ENCODE measurements at regions not wholly inside any gene's neighbourhood (a gene's known extent, or its start where the extent isn't known, plus 50 kb on each side); places are given as distances from the start of the nearest gene placed in this dataset.
A peak's percentile ranks its signal among the peaks of the same experiment; 100 is the strongest.
"Not testable (repeated sequence)": the region's sequence is repeated elsewhere in the genome, so short reads cannot be mapped to it uniquely, and the experiment has no call there.

DNA sequence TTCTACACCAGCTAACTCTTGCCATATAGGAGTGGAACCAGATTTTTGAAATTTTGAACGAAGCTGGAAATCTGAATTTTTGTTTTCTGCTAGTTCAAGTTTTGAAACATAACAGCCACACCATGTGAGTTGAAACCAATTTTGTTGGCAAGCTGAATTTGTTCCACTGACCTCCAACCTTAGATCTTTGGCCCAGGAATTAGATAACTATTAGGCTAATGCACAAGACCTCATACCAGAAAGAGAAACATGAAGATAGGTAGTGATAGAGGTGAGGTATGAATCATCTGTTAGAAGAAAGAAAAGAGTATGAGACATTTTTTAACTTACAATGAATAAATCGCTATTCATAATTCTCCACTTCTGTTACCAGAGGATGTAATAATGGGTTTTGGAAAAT, 76.8 kb upstream of the ACSL1 start:
- DNase-seq, result no peak
- intact Hi-C loops (cut with DNase I), result no loop called here

DNA sequence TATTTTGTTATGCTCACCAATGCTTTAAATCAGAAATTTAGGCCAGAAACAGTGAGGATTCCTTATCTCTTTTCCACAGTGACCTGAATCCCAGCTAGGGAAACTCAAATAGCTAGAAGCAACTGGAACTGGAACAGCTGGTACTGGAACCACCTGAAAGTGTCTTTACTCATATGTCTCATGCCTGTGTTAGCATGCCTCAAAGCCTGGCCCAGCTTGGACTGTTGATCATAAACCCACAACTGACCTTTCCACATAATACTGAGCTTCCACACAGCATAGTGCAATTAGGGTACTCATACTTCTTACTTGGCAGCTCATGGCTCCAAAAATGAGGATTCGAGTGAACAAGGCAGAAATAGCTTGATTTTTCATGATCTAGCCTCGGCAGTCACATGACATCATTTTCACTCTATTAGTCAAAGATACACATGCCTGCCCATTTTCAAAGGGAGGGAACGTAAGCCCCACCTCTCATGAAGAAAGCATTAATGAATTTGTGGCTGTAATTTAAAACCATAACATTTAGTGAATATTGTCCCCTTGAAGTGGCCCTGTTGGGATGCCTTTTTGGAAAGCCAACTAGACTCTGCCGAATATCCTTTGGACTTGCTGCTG, 80.8 kb upstream of the ACSL1 start:
- DNase-seq, result no peak
- intact Hi-C loops (cut with DNase I), result no loop called here

DNA sequence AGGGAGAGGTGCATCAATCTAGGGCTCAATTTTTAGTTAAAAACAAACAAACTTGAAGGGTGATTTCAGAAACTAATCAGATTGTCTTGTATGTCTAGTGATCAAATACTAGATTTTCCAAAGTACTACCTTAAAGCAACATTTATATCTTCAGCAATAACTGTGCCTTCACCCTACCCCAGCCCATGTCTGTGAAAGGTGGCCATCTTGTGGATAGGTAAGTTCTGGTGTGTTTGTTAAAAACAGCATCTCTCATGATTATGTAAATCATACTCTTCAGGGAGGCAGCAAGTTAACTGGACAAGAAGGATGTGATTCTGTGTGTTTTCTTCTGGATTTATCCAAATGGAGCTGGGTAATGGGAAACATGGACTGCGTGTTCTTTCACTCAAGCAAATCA, 81.4 kb upstream of the ACSL1 start:
- no peak for DNase-seq
- intact Hi-C loops (cut with DNase I), result no loop called here

DNA sequence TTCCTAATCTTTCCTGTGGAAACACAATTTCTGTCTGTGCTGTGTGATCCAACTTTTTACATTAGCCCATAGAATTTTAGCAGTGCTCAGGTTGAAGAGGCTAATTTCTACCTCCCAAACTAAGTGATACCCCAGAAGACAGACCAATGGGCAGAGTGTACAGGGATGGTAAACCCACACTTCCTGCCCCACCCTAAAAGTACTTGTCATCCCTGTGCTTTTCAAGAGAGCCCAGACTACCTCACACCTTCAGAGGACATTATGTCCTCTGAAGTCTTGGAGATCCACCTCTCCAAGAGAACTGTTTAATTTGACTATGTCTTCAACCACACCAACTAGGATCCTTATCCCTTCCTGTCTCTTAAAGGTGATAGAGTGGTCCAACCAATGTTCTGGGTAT, 82.0 kb upstream of the ACSL1 start:
- intact Hi-C loops (cut with DNase I), result no loop called here
- no peak for DNase-seq

DNA sequence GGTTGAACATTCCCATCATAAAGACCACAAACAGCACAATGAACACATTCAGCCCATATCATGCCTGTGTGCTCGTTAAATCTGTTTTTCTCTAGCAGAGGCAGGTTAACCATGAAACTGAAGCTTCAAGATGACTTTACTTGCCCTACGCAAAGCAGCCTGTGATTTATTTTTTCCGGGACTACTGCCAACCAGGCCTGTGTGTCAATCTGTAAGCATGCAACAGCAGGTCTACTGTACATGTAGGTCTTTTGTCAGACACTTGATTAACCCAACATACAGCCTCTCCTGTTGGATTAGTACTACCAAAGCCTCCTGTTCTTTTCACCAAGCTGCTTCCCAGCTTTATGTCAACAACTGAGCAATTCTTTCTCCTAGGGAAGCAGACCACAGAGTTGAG, 85.5 kb upstream of the ACSL1 start:
- intact Hi-C loops (cut with DNase I), result no loop called here
- no peak for DNase-seq

DNA sequence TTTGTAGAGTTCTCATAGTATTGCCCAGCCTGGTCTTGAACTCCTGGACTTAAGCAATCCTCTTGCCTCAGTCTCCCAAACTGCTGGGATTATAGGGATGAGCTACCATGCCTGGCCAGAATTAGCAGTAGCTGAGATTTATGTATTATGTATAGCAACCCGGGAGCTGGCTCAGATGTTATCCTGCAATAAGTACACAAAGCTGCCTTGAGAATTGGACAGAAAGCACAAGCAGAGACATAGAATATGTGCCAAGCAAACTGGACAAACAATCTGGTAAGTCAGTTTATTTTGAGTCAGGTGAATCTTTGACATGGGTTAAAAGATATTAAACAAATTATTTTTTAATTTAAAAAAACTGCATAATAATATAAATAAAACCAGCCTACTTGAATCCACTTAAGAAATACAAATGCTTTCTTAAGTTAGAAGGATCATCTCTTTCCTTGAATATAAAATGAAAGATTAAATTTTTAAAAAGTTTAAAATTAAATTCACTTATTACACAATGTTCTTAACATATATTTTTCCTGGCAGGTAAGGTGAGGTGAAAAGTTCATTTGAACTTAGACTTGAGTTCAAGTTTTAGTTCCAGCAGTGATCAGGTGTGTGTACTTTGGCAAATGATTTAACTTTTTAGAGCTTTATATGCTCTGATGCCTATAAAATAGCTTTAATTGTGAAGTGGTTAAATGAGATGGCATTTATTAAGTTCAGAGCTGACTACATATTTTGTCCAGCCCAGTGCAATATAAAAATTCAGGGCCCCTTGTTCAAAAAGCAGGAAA, 87.8 kb upstream of the ACSL1 start:
- DNase-seq, result no peak
- intact Hi-C loops (cut with DNase I), result no loop called here

DNA sequence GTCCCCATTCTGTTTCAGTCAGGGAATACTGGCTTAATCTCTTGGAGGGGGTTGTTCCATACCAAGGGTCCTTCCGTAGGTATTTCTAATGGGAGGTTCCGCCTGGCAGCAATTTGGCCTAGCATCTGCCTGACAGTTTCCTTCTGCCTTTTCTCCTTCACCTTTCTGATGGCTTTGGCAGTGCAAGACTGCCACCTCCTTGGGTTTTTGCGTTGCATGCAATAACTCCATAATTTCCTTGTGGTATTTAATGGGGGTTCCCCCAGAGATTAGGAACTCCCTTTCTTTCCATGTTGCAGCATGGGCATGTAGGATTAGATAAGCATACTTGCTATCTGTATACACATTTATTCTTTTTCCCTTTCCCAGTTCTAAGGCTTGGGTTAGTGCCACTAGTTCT, 93.0 kb upstream of the ACSL1 start:
- DNase-seq; intact Hi-C loops (cut with DNase I): not testable (repeated sequence)

DNA sequence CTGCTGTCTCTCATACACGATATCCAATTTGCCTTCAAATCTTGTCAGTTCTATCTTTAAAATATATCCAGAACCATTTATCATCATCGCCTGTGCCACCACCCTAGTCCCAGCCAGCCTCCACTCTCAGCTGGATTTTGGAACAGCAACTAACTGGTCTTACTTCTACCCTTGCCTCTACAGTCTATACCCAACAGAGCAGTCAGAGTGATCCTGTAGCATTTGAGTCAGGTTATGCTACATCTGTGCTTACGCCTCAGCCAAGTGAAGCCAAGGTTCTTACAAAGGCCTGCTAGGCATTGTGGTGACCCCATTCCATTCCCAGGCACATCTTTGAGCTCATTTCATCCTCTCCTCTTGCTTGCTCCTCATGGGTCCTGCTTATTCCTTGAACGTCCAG, 95.7 kb upstream of the ACSL1 start:
- intact Hi-C loops (cut with DNase I), result no loop called here
- DNase-seq, result no peak

DNA sequence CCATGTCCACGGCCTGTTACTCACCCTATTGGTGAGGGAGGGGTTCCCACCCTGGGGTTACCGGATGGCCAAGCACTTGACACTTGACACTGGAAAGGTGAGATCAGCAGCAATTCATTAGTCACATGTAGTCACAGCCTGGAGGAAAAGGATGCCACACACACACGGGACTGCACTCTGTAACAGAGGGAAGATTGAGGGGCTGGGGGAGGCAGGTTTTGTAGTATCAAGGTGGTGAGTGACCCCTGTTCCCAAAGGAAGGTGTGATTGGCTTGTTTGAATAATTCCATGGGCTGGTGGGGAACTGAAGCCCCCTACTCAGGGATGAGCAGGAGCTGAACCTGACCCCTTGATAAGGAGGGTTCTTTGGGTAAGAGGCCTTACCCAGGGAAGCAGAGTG, 96.0 kb upstream of the HELT start:
- intact Hi-C loops (cut with DNase I), result no loop called here
- no peak for DNase-seq

DNA sequence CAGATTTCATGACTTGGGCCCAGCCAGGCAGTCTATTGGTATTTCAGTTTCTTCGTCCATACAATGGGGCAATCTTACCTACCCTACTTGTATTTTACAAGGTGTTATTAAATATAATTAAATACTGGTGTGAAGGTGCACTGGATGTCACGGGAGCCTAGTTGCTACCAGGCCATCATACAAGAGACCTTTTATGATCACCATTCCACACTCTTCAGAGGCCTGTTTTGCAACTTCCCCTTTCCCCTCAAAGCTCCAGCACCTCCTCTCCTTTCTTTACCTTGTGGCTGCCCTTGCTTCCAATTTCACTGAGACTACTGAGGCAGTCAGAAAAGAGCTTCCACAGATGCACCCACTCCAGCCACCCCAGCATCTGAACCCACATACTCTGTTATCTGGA, 93.8 kb upstream of the HELT start:
- DNase-seq, result no peak

DNA sequence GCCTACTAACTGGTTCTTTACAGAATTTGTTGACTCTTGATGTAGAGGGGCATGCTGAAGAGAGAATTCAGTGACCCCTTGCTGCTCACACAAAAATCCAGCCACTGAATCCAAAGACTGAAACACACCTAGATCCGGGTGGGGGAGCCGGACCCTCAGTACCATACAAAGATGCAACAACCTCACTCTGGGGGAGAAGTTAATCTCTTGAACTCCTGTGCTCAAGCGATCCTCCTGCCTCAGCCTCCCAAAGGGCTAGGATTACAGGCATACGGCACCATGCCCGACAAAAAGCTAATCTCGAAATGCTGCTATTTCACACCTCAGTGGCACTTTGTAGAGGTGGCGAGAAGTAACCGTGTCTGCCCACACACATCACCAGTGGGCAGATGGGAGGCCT, 88.8 kb upstream of the HELT start:
- no peak for DNase-seq
- intact Hi-C loops (cut with DNase I), result no loop called here

More for the DNA sequence above, 93.8 kb upstream of the HELT start:
- intact Hi-C loops (cut with DNase I), result no loop called here

DNA sequence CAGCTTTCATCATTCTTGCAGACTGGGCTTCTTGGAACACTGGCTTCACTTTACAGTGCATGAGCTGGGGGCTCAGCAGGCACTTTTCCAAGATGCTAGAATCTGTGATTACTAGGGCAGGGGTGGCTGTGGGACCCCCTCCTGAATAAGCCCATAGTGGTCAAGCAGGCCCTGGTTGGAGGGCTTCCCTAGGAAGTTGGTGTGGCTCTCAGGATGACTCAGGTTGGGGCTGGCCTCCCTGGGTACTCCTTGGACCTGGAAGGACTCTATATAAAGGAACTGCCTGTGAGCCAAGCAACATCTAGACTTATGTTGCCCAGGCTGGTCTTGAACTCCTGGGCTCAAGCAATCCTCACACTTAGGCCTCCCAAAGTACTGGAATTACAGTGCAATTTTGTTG, 88.3 kb upstream of the HELT start:
- intact Hi-C loops (cut with DNase I), result no loop called here

DNA sequence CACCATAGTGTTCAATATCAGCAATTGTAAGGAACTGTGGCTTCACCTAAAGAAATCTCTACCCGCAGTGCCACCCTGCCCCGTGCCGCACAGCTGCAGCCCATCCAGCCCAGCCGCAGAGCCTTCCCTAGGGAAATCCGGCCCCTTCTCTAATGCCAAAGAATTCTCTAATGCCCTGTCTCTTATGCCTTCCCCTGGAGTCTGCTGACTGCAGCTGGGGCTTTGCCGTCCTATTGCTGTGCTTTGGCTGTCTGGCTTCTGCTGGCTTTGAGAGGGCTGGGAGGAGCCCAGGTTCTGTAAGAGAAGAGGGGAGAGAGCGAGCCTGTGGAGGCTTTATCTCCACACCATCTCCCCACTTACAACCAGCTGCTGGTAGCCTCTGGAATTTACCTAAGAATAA, 85.9 kb upstream of the HELT start:
- DNase-seq, result no peak
- intact Hi-C loops (cut with DNase I), result no loop called here

More for the DNA sequence above, 88.3 kb upstream of the HELT start:
- DNase-seq, result no peak

DNA sequence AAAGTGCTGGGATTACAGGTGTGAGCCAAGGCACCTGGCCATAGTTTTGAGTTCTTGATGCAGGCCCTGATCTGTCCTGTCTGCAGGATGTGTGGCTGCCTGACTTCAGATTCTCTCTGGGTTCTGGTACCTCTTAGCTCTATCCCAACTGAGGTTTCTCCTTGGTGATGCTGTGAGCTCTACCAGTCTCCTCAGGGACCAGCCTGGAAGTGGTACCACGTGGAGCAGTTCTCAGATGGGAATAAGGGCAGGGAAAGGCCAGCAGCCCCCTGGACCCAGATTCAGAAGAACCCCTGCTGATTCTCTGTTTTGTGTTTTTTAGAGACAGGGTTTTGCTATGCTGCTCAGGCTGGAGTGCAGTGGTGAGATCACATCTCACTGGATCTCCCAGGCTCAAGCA, 85.0 kb upstream of the HELT start:
- no peak for DNase-seq
- intact Hi-C loops (cut with DNase I), result no loop called here

DNA sequence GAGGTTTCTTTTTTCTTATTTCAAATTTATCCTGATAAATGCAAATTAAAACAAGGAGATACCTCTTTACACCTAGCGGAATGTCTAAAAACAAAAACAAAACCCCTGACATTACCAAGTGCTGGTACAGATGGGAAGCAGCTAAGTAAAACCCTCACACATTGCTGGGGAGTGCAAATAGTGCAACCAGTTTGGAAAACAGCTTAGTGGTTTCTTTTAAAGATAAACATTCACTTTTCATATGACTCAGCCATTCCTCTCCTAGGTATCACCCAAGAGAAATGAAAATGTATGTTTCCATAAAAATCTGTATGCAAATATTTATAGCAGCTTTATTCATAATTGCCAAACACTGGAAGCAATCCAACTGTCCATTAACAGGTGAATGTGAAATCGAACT, 84.1 kb upstream of the HELT start:
- no peak for DNase-seq
- intact Hi-C loops (cut with DNase I), result no loop called here

DNA sequence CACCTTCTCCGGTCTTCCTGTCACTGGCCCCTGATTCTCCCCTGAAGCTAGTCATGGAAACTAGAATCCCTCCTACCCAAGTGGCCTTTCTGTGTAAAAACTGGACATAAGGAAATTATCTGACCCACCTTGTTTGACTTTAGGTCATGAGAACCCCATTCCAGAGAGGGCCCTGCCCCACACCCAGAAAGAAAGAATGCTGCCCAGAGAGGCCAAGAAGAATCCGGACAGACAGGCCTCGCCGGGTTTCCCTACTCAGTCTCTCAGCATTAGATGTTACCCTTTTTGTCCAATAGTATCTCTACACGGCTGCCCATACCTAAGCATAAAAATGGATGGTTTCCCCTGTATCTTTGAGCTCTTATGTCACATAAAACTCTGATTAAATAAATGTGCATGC, 83.3 kb upstream of the HELT start:
- intact Hi-C loops (cut with DNase I), result no loop called here
- no peak for DNase-seq

DNA sequence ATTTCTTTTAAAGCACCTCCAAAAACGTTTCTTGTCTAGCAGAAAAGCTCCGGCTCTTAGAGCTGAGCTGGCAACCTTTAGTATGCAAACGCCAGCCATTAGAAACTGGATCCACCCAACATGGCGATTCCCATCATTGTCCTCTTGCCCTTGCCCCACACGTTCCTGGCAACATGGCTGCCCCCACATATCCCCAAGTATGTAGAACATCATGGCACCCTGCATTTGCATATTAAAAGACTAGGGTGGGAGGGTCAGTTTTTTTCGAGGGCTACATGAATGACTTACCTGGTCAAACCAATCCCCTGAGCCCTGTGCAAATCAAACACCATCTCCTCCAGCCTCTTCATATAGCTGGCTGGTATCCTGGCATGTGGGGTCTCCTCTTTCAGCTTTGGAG, 82.2 kb upstream of the HELT start:
- intact Hi-C loops (cut with DNase I), result no loop called here
- DNase-seq, result no peak

DNA sequence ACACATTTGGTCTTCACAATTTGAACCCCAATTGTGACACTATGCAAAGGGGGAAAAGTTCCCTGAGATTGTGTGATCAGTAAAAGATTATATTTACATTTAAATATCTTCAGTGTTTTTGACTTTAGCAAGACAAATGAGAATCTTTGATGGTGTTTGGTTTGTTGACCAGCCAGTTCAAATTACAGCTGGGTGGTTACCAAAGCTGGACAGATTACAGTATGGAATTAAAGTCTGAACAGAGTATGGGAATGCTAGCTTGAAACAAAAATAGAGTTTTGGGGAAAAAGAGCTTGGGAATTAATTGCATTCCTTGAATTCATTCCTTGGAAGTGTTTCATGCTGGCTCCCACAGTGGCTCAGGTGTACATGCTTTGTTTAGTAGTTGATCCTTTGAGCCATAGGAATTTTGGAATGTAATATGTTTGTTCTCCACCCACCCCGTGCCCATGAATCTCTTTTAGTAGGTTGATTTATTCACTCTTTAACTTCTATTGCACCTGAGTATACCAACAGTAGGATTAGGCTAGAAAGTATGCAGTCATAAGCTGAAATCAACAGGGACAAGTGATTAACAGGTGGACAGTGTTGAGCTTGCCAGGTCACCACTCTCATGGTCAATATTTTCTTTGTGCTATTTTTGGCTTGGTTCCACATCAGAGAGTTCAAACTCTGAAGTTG, 81.1 kb upstream of the HELT start:
- intact Hi-C loops (cut with DNase I), result no loop called here
- DNase-seq, result no peak

DNA sequence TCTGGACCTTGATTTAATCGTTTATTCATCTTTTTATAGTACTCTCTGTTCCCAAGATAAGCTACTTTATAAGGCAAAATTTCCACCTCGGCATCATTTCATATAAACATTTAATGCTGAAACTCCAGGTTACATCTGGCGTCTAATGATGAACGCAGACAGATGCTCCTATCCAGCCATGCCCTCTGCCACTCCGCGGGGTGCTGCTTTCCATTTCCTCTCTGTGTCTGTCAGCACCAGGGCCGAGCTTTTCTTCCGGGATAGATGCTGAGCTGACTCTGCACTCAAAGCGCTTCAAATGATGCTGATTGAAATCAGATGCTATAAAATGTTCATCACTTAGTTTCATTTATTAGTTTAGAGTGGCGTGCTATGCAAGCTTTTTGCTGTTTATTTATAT, 80.5 kb upstream of the HELT start:
- intact Hi-C loops (cut with DNase I), result no loop called here
- peak in 2 of 42 donors; percentile 10 to 11 for DNase-seq

DNA sequence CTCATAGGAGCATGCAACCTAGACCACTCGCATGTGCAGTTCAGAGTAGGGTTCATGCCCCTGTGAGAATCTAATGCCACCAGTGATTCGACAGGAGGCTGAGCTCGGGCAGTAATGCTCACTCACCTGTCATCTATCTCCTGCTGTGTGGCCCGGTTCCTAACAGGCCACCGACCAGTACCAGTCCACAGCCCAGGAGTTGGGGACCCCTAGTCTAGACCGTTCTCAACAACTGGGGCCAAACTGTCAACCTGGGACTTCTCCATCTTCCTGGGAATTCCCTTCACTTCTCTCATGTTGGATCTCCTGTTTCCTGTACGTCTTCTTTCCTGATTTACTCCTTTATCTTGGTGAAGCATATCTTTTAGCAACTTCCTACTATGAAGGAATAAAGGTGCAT, 79.4 kb upstream of the HELT start:
- intact Hi-C loops (cut with DNase I), result no loop called here
- no peak for DNase-seq

DNA sequence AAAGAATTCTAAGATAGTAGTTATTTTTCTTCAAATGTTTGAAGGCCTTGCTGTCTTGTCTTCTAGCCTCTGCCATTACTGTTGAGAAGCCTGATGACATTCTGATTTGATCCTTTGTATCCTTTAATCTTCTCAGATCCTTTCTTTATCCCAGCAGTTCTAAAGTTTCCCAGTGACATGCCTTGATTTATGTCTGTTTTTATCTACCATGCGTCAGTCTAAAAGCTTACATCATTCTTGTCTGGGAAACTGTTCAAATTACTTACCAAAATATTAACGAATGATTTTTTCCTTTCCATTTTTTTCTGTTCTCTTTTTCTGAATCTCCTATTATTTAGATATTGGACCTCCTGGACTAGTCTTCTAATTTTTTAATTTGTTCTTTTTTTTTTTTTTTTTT, 78.3 kb upstream of the HELT start:
- intact Hi-C loops (cut with DNase I), result no loop called here
- DNase-seq, result no peak

Measured in head of caudate nucleus (tissue), 42 donors.